ENCODE measurements at regions not wholly inside any gene's neighbourhood (a gene's known extent, or its start where the extent isn't known, plus 50 kb on each side); places are given as distances from the start of the nearest gene placed in this dataset.

GRCh38 chr9:1878811-1879210, 136.3 kb upstream of the SMARCA2 start:
- TF ChIP-seq EP300 (IDR thresholded peaks at IDR 0.05; ENCODE audit: borderline replicate concordance) (no peak), RAD21 (IDR thresholded peaks at IDR 0.05; ENCODE audit: low read depth) (no peak)
